Mesothelial cell of epicardium (in vitro differentiated cells): ENCODE measurements at regions not wholly inside any gene's neighbourhood (a gene's known extent, or its start where the extent isn't known, plus 50 kb on each side); places are given as distances from the start of the nearest gene placed in this dataset. TPM values are rescaled to one million over a fixed set of nuclear protein-coding genes. Genes with fewer than 3 reads are reported as not detected.

ENCODE experiments used
- DNase-seq, 2 experiments: peaks; one replicate each; pipeline ENCODE4 v3.0.0; 2021; ENCODE audit warnings: low spot score in 2 of 2; ENCODE audit not compliant: unreplicated experiment in 2 of 2
- H3K27ac Mint-ChIP-seq: 2 replicates; pipeline ENCODE4 v1.8.0; 2021; ENCODE audit warnings: mixed read lengths
- H3K27me3 Mint-ChIP-seq: 2 replicates; pipeline ENCODE4 v1.8.0; 2021; ENCODE audit warnings: low read depth, mixed read lengths
- H3K36me3 Mint-ChIP-seq: 2 replicates; pipeline ENCODE4 v1.8.0; 2021; ENCODE audit warnings: mixed read lengths
- H3K4me1 Mint-ChIP-seq: 2 replicates; pipeline ENCODE4 v1.8.0; 2021; ENCODE audit warnings: mixed read lengths
- H3K4me3 Mint-ChIP-seq: 2 replicates; pipeline ENCODE4 v1.8.0; 2021; ENCODE audit warnings: mild to moderate bottlenecking, moderate library complexity, mixed read lengths
- H3K9me3 Mint-ChIP-seq: 2 replicates; pipeline ENCODE4 v1.8.0; 2021; ENCODE audit warnings: mixed read lengths
- microRNA-seq: library from miRNA; unstranded; fragments of <30 nt; microRNA quantifications from one replicate; pipeline ENCODE4 v1.2.0, GENCODE V29; 2021; ENCODE audit warnings: inconsistent platforms, mixed read lengths
- TF ChIP-seq, protein P1 (sequence below): fragments of 200-600 bp; sonication (generic); IDR thresholded peaks from one replicate; pipeline ENCODE4 v1.5.0; 2021; ENCODE audit warnings: antibody characterized with exemption; ENCODE audit not compliant: unreplicated experiment

DNA sequence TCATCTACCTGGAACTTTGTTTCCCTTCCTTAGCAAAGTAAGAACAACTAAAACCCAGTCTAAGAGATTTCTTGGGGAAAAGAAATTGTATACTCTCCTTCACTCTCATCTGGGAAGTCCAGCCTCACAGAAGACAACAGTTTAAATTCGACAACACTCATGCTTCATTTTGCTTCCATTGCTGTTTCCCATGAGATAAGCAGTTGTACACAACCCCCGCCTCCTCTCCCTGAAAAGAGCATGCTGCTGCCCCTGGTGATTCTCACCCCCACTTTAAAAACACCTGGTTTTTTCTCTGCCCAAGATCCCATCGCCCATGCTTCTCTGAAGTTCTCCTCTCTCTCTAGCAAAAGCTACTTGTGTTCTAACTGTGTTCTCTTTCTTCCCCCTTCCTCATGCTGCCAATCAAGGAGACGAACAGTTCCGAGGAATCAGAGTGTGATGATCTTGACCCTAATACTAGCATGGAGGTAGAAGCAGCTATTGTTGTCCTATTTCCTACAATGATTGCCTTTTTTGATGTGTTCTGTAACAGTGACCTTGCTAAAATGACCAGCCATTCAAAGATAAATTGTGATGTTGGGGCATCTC, 51.1 kb upstream of the UMPS start:
- no peak overlapping the region for H3K4me3 Mint-ChIP-seq
- H3K27ac Mint-ChIP-seq, result no peak overlapping the region
- no peaks in the 10 kb centered on the region for H3K27me3 Mint-ChIP-seq

More for the DNA sequence above, 51.1 kb upstream of the UMPS start:
- H3K9me3 Mint-ChIP-seq, result no peaks in the 10 kb centered on the region
- H3K4me1 Mint-ChIP-seq, result no peaks in the 10 kb centered on the region
- TF ChIP-seq, protein P1, sequence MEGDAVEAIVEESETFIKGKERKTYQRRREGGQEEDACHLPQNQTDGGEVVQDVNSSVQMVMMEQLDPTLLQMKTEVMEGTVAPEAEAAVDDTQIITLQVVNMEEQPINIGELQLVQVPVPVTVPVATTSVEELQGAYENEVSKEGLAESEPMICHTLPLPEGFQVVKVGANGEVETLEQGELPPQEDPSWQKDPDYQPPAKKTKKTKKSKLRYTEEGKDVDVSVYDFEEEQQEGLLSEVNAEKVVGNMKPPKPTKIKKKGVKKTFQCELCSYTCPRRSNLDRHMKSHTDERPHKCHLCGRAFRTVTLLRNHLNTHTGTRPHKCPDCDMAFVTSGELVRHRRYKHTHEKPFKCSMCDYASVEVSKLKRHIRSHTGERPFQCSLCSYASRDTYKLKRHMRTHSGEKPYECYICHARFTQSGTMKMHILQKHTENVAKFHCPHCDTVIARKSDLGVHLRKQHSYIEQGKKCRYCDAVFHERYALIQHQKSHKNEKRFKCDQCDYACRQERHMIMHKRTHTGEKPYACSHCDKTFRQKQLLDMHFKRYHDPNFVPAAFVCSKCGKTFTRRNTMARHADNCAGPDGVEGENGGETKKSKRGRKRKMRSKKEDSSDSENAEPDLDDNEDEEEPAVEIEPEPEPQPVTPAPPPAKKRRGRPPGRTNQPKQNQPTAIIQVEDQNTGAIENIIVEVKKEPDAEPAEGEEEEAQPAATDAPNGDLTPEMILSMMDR, result no peak
- peaks cover 25% of the 10 kb centered on the region for H3K36me3 Mint-ChIP-seq
- no peak for DNase-seq

Small RNA genes in the stretch of these regions (microRNA-seq; reads per million reads assigned to microRNA genes)
- gene MIR5002 (0.88 reads per million), gene MIR6083 (not detected)
